IMR-90 (cell line): ENCODE measurements at regions not wholly inside any gene's neighbourhood (a gene's known extent, or its start where the extent isn't known, plus 50 kb on each side); places are given as distances from the start of the nearest gene placed in this dataset.

Experiments used
- ATAC-seq: fragments of 200-7000 bp; cut with Tn5 transposase; 2 replicates; pipeline ENCODE4 v1.9.1; 2020; ENCODE audit warnings: low read depth, mild to moderate bottlenecking, moderate library complexity
- BruUV-seq: library from RNA; stranded (reverse); fragments of 400-500 nt; replicated peaks from 2 replicates; lab custom pipeline; 2021; lab: Mats Ljungman, UMichigan
- CTCF ChIA-PET: fragments of 300-600 bp; formaldehyde crosslinking; extraction: SDS; loops from one replicate; lab custom pipeline; 2021; ENCODE audit warnings: antibody characterized with exemption; lab: Yijun Ruan, JAX
- POLR2A ChIA-PET: fragments of 300-600 bp; sonication (Branson Sonifier 250); formaldehyde crosslinking; loops from one replicate; lab custom pipeline; 2022; ENCODE audit warnings: antibody characterized with exemption; ENCODE audit not compliant: unreplicated experiment; lab: Charles Lee
- DNase-seq: peaks from one replicate; pipeline ENCODE4 v3.0.0; 2013
- H2AFZ ChIP-seq: replicated peaks from 2 replicates; pipeline ENCODE3; 2013; ENCODE audit warnings: low read length, mild to moderate bottlenecking; ENCODE audit not compliant: poor library complexity
- H2AK5ac ChIP-seq: 2 replicates; pipeline ENCODE4 v1.6.1; 2013; ENCODE audit warnings: low read depth, low read length, inconsistent platforms
- H2AK9ac ChIP-seq: replicated peaks from 2 replicates; pipeline ENCODE3; 2013; ENCODE audit warnings: mild to moderate bottlenecking, low read depth, low read length, moderate library complexity; ENCODE audit not compliant: poor library complexity
- H2BK120ac ChIP-seq: 2 replicates; pipeline ENCODE4 v1.6.1; 2013; ENCODE audit warnings: low read depth, low read length, inconsistent platforms
- H2BK15ac ChIP-seq: 3 replicates; pipeline ENCODE4 v1.6.1; 2013; ENCODE audit warnings: low read depth, low read length, inconsistent platforms
- H2BK20ac ChIP-seq: 2 replicates; pipeline ENCODE4 v1.6.1; 2013; ENCODE audit warnings: low read depth, mild to moderate bottlenecking, inconsistent platforms, low read length, moderate library complexity
- H2BK5ac ChIP-seq: 2 replicates; pipeline ENCODE4 v1.6.1; 2013; ENCODE audit warnings: mild to moderate bottlenecking, low read depth, low read length, inconsistent platforms; ENCODE audit not compliant: poor library complexity, severe bottlenecking
- H3K14ac ChIP-seq: replicated peaks from 2 replicates; pipeline ENCODE4 v1.6.1; 2013; ENCODE audit warnings: low read depth, low read length, inconsistent platforms
- H3K18ac ChIP-seq: 2 replicates; pipeline ENCODE4 v1.6.1; 2013; ENCODE audit warnings: low read depth, low read length, control low read depth
- H3K23ac ChIP-seq: 2 replicates; pipeline ENCODE4 v1.6.1; 2013; ENCODE audit warnings: low read depth, low read length, inconsistent platforms
- H3K27ac ChIP-seq: 2 replicates; pipeline ENCODE4 v1.5.1; 2013; ENCODE audit warnings: mild to moderate bottlenecking, control low read depth, low read length; ENCODE audit not compliant: insufficient read depth
- H3K27me3 ChIP-seq: 2 replicates; pipeline ENCODE4 v1.6.1; 2013; ENCODE audit warnings: low read length; ENCODE audit not compliant: control insufficient read depth, insufficient read depth
- H3K36me3 ChIP-seq: 2 replicates; pipeline ENCODE4 v1.6.1; 2013; ENCODE audit warnings: low read length, mixed read lengths; ENCODE audit not compliant: control insufficient read depth, insufficient read depth
- H3K4ac ChIP-seq: 2 replicates; pipeline ENCODE4 v1.6.1; 2013; ENCODE audit warnings: low read depth, low read length, inconsistent platforms
- H3K4me1 ChIP-seq: 2 replicates; pipeline ENCODE4 v1.6.1; 2013; ENCODE audit warnings: low read length, mixed read lengths; ENCODE audit not compliant: control insufficient read depth, insufficient read depth
- H3K4me2 ChIP-seq: 2 replicates; pipeline ENCODE4 v1.6.1; 2013; ENCODE audit warnings: low read depth, mild to moderate bottlenecking, control low read depth, low read length, moderate library complexity
- H3K4me3 ChIP-seq: 2 replicates; pipeline ENCODE4 v1.5.1; 2013; ENCODE audit warnings: low read depth, mild to moderate bottlenecking, control low read depth, low read length, moderate library complexity; ENCODE audit not compliant: insufficient read depth
- H3K56ac ChIP-seq: 2 replicates; pipeline ENCODE4 v1.6.1; 2013; ENCODE audit warnings: low read length, inconsistent platforms; ENCODE audit not compliant: insufficient read depth; ENCODE audit errors: extremely low read depth
- H3K79me1 ChIP-seq, 2 experiments: 2 replicates each; pipeline ENCODE4 v1.6.1; 2013; ENCODE audit warnings: low read length in 2 of 2, inconsistent platforms in 1 of 2, low read depth in 1 of 2
- H3K9ac ChIP-seq: 2 replicates; pipeline ENCODE4 v1.6.1; 2013; ENCODE audit warnings: low read depth, low read length, control low read depth
- H3K9me1 ChIP-seq: 2 replicates; pipeline ENCODE4 v1.6.1; 2013; ENCODE audit warnings: low read length, inconsistent platforms; ENCODE audit not compliant: insufficient read depth
- H3K9me3 ChIP-seq: 2 replicates; pipeline ENCODE4 v1.6.1; 2013; ENCODE audit warnings: low read length; ENCODE audit not compliant: control insufficient read depth, insufficient read depth
- H4K20me1 ChIP-seq: 2 replicates; pipeline ENCODE4 v1.6.1; 2013; ENCODE audit warnings: low read length, inconsistent platforms; ENCODE audit not compliant: insufficient read depth
- H4K5ac ChIP-seq: 2 replicates; pipeline ENCODE4 v1.6.1; 2013; ENCODE audit warnings: mild to moderate bottlenecking, low read depth, low read length, control low read depth
- H4K8ac ChIP-seq, 2 experiments: 2 replicates each; pipeline ENCODE4 v1.6.1; 2013; ENCODE audit warnings: low read depth in 2 of 2, low read length in 2 of 2, control low read depth in 1 of 2, inconsistent platforms in 1 of 2
- H4K91ac ChIP-seq: 2 replicates; pipeline ENCODE4 v1.6.1; 2013; ENCODE audit warnings: low read depth, low read length, inconsistent platforms; ENCODE audit not compliant: insufficient read depth
- FOS ChIP-seq: fragments of 150-350 bp; IDR thresholded peaks from 2 replicates; pipeline ENCODE4 v1.6.1; 2016; ENCODE audit warnings: low read depth, low read length
- NFE2L2 ChIP-seq: fragments of 150-350 bp; IDR thresholded peaks from 2 replicates; pipeline ENCODE4 v1.6.1; 2016; ENCODE audit warnings: low read depth, mild to moderate bottlenecking, low read length
- POLR2A ChIP-seq: IDR thresholded peaks from 2 replicates; pipeline ENCODE4 v1.6.1; 2012; ENCODE audit warnings: mild to moderate bottlenecking, low read depth, low read length
- RCOR1 ChIP-seq: IDR thresholded peaks from 2 replicates; pipeline ENCODE4 v1.6.1; 2012; ENCODE audit warnings: mild to moderate bottlenecking, low read length, improper control_type of control experiment; ENCODE audit not compliant: insufficient replicate concordance
- WGBS, 2 experiments: methylation state at CpG; one replicate each; pipeline versions ENCODE4 v1.1.5 to v1.1.7; 2013; ENCODE audit warnings: missing lambda C conversion rate in 2 of 2; ENCODE audit not compliant: insufficient read length in 1 of 2; ENCODE audit errors: extremely low coverage in 2 of 2; 5-methylcytosine and 5-hydroxymethylcytosine counted together
- dilution Hi-C: fragments of 300-500 bp; cut with HindIII; formaldehyde crosslinking; loops from one replicate; pipeline ENCODE4 v1.14.3; 2018; ENCODE audit warnings: low sequenced_read_pairs; ENCODE audit not compliant: unreplicated experiment
- in situ Hi-C: fragments of 300-500 bp; cut with MboI; formaldehyde crosslinking; loops from 3 replicates; pipeline ENCODE4 v1.14.3; 2019; ENCODE audit warnings: low sequenced_read_pairs, inconsistent platforms, mixed read lengths
- intact Hi-C: fragments of 100-400 bp; cut with micrococcal nuclease; formaldehyde crosslinking; loops from 2 replicates; pipeline ENCODE4 v1.10.0; 2022

GRCh38 chr12:87280893-87281292 lies 748.3 kb downstream of the C12orf50 start:
- Histone ChIP-seq H3K36me3 (no peaks in the 10 kb centered on the region), H4K20me1 (no peaks in the 10 kb centered on the region), H3K4me1 (no peaks in the 10 kb centered on the region), H2AFZ (no peak overlapping the region), H3K9me3 (no peaks in the 10 kb centered on the region), H2BK120ac (no peak overlapping the region), H2AK9ac (no peak overlapping the region), H2AK5ac (no peak overlapping the region), H3K56ac (no peak overlapping the region), H3K9me1 (no peaks in the 10 kb centered on the region), H3K27me3 (no peaks in the 10 kb centered on the region), H4K91ac (no peak overlapping the region), H4K5ac (no peak overlapping the region), H3K27ac (no peak overlapping the region), H3K14ac (no peak overlapping the region), H3K9ac (no peak overlapping the region), H2BK20ac (no peak overlapping the region), H3K4me2 (no peak overlapping the region), H4K8ac (no peak overlapping the region), H2BK15ac (no peak overlapping the region), H3K4ac (no peak overlapping the region), H3K79me1 (no peaks in the 10 kb centered on the region), H3K18ac (no peak overlapping the region), H2BK5ac (no peak overlapping the region), H3K4me3 (no peak overlapping the region), H3K23ac (no peak overlapping the region)
- DNase-seq: no peak
- intact Hi-C loops (no loop called here), dilution Hi-C loops (no loop called here), in situ Hi-C loops (no loop called here)
- no peak for ATAC-seq
- ChIA-PET POLR2A (no interaction called here), CTCF (no interaction called here)
- WGBS, 2 experiments: no CpG with 5 or more reads among the region's 1 CpG
- no peak for TF ChIP-seq RCOR1
- no peak for TF ChIP-seq NFE2L2
- no peak for TF ChIP-seq POLR2A
- TF ChIP-seq FOS: no peak
- BruUV-seq: no TSS peak
